ENCODE measurements at regions not wholly inside any gene's neighbourhood (a gene's known extent, or its start where the extent isn't known, plus 50 kb on each side); places are given as distances from the start of the nearest gene placed in this dataset.

- peak overlapping the region; percentile 55 for H3K27ac ChIP-seq (replicated peaks)
- TF ChIP-seq REST (IDR thresholded peaks at IDR 0.05; ENCODE audit: insufficient replicate concordance, low read depth) (no peak), SPI1 (IDR thresholded peaks at IDR 0.05; ENCODE audit: borderline replicate concordance, low read depth) (peak; percentile 41; the same call in 1 of the 2 replicates)
- no peak overlapping the region for H3K4me3 ChIP-seq (replicated peaks; ENCODE audit: insufficient read depth, low read length)
- H3K27me3 ChIP-seq (ENCODE audit: insufficient read depth, poor library complexity, severe bottlenecking), result no peaks in the 10 kb centered on the region
- DNase-seq (ENCODE audit: low read depth in 1 of 2, low spot score in 1 of 2), result peak; percentile 64 to 89
These were observed 98.6 kb downstream of the IRF2BPL start for GRCh38 chr14:76929927-76930326.

DNA sequence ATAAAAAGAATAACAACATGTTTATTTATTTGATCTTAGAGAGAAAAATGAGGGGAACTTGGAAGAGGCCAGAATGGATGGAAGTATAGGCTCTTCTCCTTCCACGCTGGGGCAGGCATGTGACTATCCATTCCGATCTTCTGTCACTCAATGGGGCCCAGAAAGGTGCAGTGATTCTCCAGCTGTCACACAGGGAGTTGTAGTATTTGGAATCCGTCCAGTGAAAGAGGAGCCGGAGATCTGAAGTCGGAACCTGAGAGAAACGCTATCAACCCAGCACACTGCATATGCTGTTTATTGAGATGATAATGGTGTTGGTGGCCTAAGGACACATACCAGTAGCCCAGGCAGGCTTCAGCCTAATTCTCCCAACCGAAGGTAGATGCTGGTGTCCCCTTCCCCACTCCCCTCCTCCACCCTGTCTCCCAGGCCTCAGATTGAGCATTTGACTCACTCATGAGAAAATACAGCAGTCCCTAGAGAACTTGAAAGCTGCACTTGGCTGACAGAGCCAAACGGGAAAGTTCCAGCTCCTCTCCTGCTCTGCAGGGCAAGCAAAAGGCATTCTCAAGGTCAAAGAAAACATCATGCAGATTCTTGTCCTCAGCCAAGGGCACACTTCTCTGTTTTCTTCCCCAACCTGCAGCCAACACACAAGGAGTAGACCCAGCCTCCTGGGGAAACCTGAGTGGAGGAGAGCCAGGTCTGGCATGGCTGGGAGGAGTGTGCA is 100.4 kb downstream of the IRF2BPL start:
- Histone ChIP-seq H3K27me3 (ENCODE audit: insufficient read depth, poor library complexity, severe bottlenecking) (no peaks in the 10 kb centered on the region), H3K27ac (replicated peaks) (no peak overlapping the region), H3K4me3 (replicated peaks; ENCODE audit: insufficient read depth, low read length) (no peak overlapping the region)
- no peak for TF ChIP-seq SPI1 (IDR thresholded peaks at IDR 0.05; ENCODE audit: borderline replicate concordance, low read depth)
- no peak for TF ChIP-seq REST (IDR thresholded peaks at IDR 0.05; ENCODE audit: insufficient replicate concordance, low read depth)
- TF ChIP-seq, protein P1, sequence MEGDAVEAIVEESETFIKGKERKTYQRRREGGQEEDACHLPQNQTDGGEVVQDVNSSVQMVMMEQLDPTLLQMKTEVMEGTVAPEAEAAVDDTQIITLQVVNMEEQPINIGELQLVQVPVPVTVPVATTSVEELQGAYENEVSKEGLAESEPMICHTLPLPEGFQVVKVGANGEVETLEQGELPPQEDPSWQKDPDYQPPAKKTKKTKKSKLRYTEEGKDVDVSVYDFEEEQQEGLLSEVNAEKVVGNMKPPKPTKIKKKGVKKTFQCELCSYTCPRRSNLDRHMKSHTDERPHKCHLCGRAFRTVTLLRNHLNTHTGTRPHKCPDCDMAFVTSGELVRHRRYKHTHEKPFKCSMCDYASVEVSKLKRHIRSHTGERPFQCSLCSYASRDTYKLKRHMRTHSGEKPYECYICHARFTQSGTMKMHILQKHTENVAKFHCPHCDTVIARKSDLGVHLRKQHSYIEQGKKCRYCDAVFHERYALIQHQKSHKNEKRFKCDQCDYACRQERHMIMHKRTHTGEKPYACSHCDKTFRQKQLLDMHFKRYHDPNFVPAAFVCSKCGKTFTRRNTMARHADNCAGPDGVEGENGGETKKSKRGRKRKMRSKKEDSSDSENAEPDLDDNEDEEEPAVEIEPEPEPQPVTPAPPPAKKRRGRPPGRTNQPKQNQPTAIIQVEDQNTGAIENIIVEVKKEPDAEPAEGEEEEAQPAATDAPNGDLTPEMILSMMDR (IDR thresholded peaks at IDR 0.05; ENCODE audit: insufficient read depth, low read length), result no peak
- TF ChIP-seq GABPA (IDR thresholded peaks at IDR 0.05; ENCODE audit: low read depth), result no peak
- no peak for TF ChIP-seq POLR2AphosphoS5 (IDR thresholded peaks at IDR 0.05; ENCODE audit: low read depth)
- no peak for DNase-seq (ENCODE audit: low read depth in 1 of 2, low spot score in 1 of 2)

- no peak overlapping the region for H3K4me3 ChIP-seq (replicated peaks; ENCODE audit: insufficient read depth, low read length)
- no peak overlapping the region for H3K27ac ChIP-seq (replicated peaks)
- H3K27me3 ChIP-seq (ENCODE audit: insufficient read depth, poor library complexity, severe bottlenecking), result no peaks in the 10 kb centered on the region
- peak in 1 of 2 experiments; percentile 21 for DNase-seq (ENCODE audit: low read depth in 1 of 2, low spot score in 1 of 2)
- TF ChIP-seq SPI1 (IDR thresholded peaks at IDR 0.05; ENCODE audit: borderline replicate concordance, low read depth), result no peak
- TF ChIP-seq GABPA (IDR thresholded peaks at IDR 0.05; ENCODE audit: low read depth), result no peak
These were observed 100.5 kb downstream of the LRRC74A start for GRCh38 chr14:76926521-76927251.

GRCh38 chr14:76925097-76925441 is 98.9 kb downstream of the LRRC74A start:
- no peak for TF ChIP-seq SPI1 (IDR thresholded peaks at IDR 0.05; ENCODE audit: borderline replicate concordance, low read depth)
- TF ChIP-seq REST (IDR thresholded peaks at IDR 0.05; ENCODE audit: insufficient replicate concordance, low read depth), result no peak
- TF ChIP-seq GABPA (IDR thresholded peaks at IDR 0.05; ENCODE audit: low read depth), result no peak
- TF ChIP-seq, protein P1 (IDR thresholded peaks at IDR 0.05; ENCODE audit: insufficient read depth, low read length), result no peak
- TF ChIP-seq POLR2AphosphoS5 (IDR thresholded peaks at IDR 0.05; ENCODE audit: low read depth), result no peak
- H3K27me3 ChIP-seq (ENCODE audit: insufficient read depth, poor library complexity, severe bottlenecking), result no peaks in the 10 kb centered on the region
- no peak overlapping the region for H3K4me3 ChIP-seq (replicated peaks; ENCODE audit: insufficient read depth, low read length)
- no peak for DNase-seq (ENCODE audit: low read depth in 1 of 2, low spot score in 1 of 2)
- no peak overlapping the region for H3K27ac ChIP-seq (replicated peaks)
